HPDE6-E6E7 (cell line): ENCODE measurements at regions not wholly inside any gene's neighbourhood (a gene's known extent, or its start where the extent isn't known, plus 50 kb on each side); places are given as distances from the start of the nearest gene placed in this dataset.

ENCODE experiments used
- DNase-seq: peaks from one replicate; pipeline ENCODE4 v3.0.0; 2011; ENCODE audit warnings: missing footprints; ENCODE audit errors: extremely low spot score

- no peak for DNase-seq
Measured at GRCh38 chr12:81811061-81811777, 52.1 kb upstream of the PPFIA2 start.

- no peak for DNase-seq
Measured at GRCh38 chr12:81809829-81810595, 50.9 kb upstream of the PPFIA2 start.

- no peak for DNase-seq
Measured at GRCh38 chr12:81809113-81809777, 50.1 kb upstream of the PPFIA2 start.
